ENCODE measurements at regions not wholly inside any gene's neighbourhood (a gene's known extent, or its start where the extent isn't known, plus 50 kb on each side); places are given as distances from the start of the nearest gene placed in this dataset.

- Histone ChIP-seq H3K9me3 (ENCODE audit: control insufficient read depth, insufficient read depth, low read length) (no peaks in the 10 kb centered on the region), H3K27ac (ENCODE audit: low read length) (no peak overlapping the region), H3K36me3 (ENCODE audit: control insufficient read depth, insufficient read depth, low read length) (no peaks in the 10 kb centered on the region), H3K27me3 (ENCODE audit: control insufficient read depth, insufficient read depth, low read length) (no peaks in the 10 kb centered on the region), H3K4me3 (ENCODE audit: low read length) (no peak overlapping the region), H3K4me1 (ENCODE audit: control insufficient read depth, insufficient read depth, low read length) (no peaks in the 10 kb centered on the region)
- peaks cover 0 to 4% of the 10 kb centered on the region in 2 donors for H3K9me3 Mint-ChIP-seq
- no peaks in the 10 kb centered on the region for H3K27me3 Mint-ChIP-seq (ENCODE audit: low read depth in 2 of 2)
- no peaks in the 10 kb centered on the region for H3K36me3 Mint-ChIP-seq
- DNase-seq, result no peak
- no peaks in the 10 kb centered on the region for H3K4me1 Mint-ChIP-seq
- WGBS (ENCODE audit: insufficient coverage), result 93% methylated on average over 3 of the region's 3 CpGs
- H3K4me3 Mint-ChIP-seq, result no peak overlapping the region
- no peak for TF ChIP-seq CTCF (IDR thresholded peaks at IDR 0.05)
- intact Hi-C loops (cut with micrococcal nuclease), result no loop called here
- ATAC-seq, result no peak
- no peak overlapping the region for H3K27ac Mint-ChIP-seq
Measured at GRCh38 chr5:113755516-113755915, 242.0 kb downstream of the YTHDC2 start.

GRCh38 chr5:113757508-113757907 is 244.0 kb downstream of the YTHDC2 start:
- ATAC-seq (no peak), DNase-seq (no peak)
- intact Hi-C loops (cut with micrococcal nuclease), result no loop called here
- Histone ChIP-seq H3K27ac (ENCODE audit: low read length) (no peak overlapping the region), H3K4me3 (ENCODE audit: low read length) (no peak overlapping the region), H3K27me3 (ENCODE audit: control insufficient read depth, insufficient read depth, low read length) (no peaks in the 10 kb centered on the region), H3K9me3 (ENCODE audit: control insufficient read depth, insufficient read depth, low read length) (no peaks in the 10 kb centered on the region), H3K4me1 (ENCODE audit: control insufficient read depth, insufficient read depth, low read length) (no peaks in the 10 kb centered on the region), H3K36me3 (ENCODE audit: control insufficient read depth, insufficient read depth, low read length) (no peaks in the 10 kb centered on the region)
- no peaks in the 10 kb centered on the region for H3K4me1 Mint-ChIP-seq
- no peaks in the 10 kb centered on the region for H3K36me3 Mint-ChIP-seq
- WGBS (ENCODE audit: insufficient coverage), result 61% methylated on average over 2 of the region's 2 CpGs
- TF ChIP-seq CTCF (IDR thresholded peaks at IDR 0.05), result no peak
- H3K9me3 Mint-ChIP-seq, result peaks cover 3 to 9% of the 10 kb centered on the region in 2 donors
- no peak overlapping the region for H3K4me3 Mint-ChIP-seq
- no peak overlapping the region for H3K27ac Mint-ChIP-seq
- no peaks in the 10 kb centered on the region for H3K27me3 Mint-ChIP-seq (ENCODE audit: low read depth in 2 of 2)

- no peak overlapping the region for H3K27ac ChIP-seq (ENCODE audit: low read length)
- no peak for TF ChIP-seq CTCF (IDR thresholded peaks at IDR 0.05)
- no peaks in the 10 kb centered on the region for H3K27me3 ChIP-seq (ENCODE audit: control insufficient read depth, insufficient read depth, low read length)
- H3K36me3 ChIP-seq (ENCODE audit: control insufficient read depth, insufficient read depth, low read length), result no peaks in the 10 kb centered on the region
- no peak overlapping the region for H3K4me3 ChIP-seq (ENCODE audit: low read length)
- intact Hi-C loops (cut with micrococcal nuclease), result no loop called here
- Mint-ChIP-seq H3K9me3 (peaks cover 5 to 9% of the 10 kb centered on the region in 2 donors), H3K36me3 (no peaks in the 10 kb centered on the region), H3K27me3 (ENCODE audit: low read depth in 2 of 2) (no peaks in the 10 kb centered on the region), H3K4me3 (no peak overlapping the region), H3K4me1 (no peaks in the 10 kb centered on the region), H3K27ac (no peak overlapping the region)
- WGBS (ENCODE audit: insufficient coverage), result 62% methylated on average over 2 of the region's 2 CpGs
- no peaks in the 10 kb centered on the region for H3K4me1 ChIP-seq (ENCODE audit: control insufficient read depth, insufficient read depth, low read length)
- no peaks in the 10 kb centered on the region for H3K9me3 ChIP-seq (ENCODE audit: control insufficient read depth, insufficient read depth, low read length)
- ATAC-seq (no peak), DNase-seq (no peak)
Measured at GRCh38 chr5:113759505-113759904, 246.0 kb downstream of the YTHDC2 start.

GRCh38 chr5:113760486-113760885 is 247.0 kb downstream of the YTHDC2 start:
- Histone ChIP-seq H3K4me1 (ENCODE audit: control insufficient read depth, insufficient read depth, low read length) (no peaks in the 10 kb centered on the region), H3K4me3 (ENCODE audit: low read length) (no peak overlapping the region), H3K9me3 (ENCODE audit: control insufficient read depth, insufficient read depth, low read length) (no peaks in the 10 kb centered on the region), H3K27me3 (ENCODE audit: control insufficient read depth, insufficient read depth, low read length) (no peaks in the 10 kb centered on the region), H3K36me3 (ENCODE audit: control insufficient read depth, insufficient read depth, low read length) (no peaks in the 10 kb centered on the region), H3K27ac (ENCODE audit: low read length) (no peak overlapping the region)
- no peak for DNase-seq
- intact Hi-C loops (cut with micrococcal nuclease), result no loop called here
- H3K36me3 Mint-ChIP-seq, result no peaks in the 10 kb centered on the region
- no peaks in the 10 kb centered on the region for H3K27me3 Mint-ChIP-seq (ENCODE audit: low read depth in 2 of 2)
- TF ChIP-seq CTCF (IDR thresholded peaks at IDR 0.05), result no peak
- H3K9me3 Mint-ChIP-seq, result peaks cover 5 to 12% of the 10 kb centered on the region in 2 donors
- no peak overlapping the region for H3K27ac Mint-ChIP-seq
- H3K4me1 Mint-ChIP-seq, result no peaks in the 10 kb centered on the region
- WGBS (ENCODE audit: insufficient coverage), result 75% methylated on average over 1 of the region's 1 CpG
- ATAC-seq, result no peak
- no peak overlapping the region for H3K4me3 Mint-ChIP-seq

Data from natural killer cell (primary cell).